DND-41 (cell line): ENCODE measurements at regions not wholly inside any gene's neighbourhood (a gene's known extent, or its start where the extent isn't known, plus 50 kb on each side); places are given as distances from the start of the nearest gene placed in this dataset.

ENCODE experiments used
- EZH2 ChIP-seq: IDR thresholded peaks from 3 replicates; pipeline ENCODE4 v1.6.1; 2012; ENCODE audit warnings: borderline replicate concordance, low read depth, mild to moderate bottlenecking, moderate library complexity, low read length, inconsistent platforms; ENCODE audit not compliant: severe bottlenecking
- TF ChIP-seq, protein P1 (sequence below): IDR thresholded peaks from 2 replicates; pipeline ENCODE4 v1.5.1; 2012; ENCODE audit warnings: borderline replicate concordance, low read length, moderate library complexity, mild to moderate bottlenecking; ENCODE audit not compliant: poor library complexity, severe bottlenecking; ENCODE audit errors: extremely low read depth

DNA sequence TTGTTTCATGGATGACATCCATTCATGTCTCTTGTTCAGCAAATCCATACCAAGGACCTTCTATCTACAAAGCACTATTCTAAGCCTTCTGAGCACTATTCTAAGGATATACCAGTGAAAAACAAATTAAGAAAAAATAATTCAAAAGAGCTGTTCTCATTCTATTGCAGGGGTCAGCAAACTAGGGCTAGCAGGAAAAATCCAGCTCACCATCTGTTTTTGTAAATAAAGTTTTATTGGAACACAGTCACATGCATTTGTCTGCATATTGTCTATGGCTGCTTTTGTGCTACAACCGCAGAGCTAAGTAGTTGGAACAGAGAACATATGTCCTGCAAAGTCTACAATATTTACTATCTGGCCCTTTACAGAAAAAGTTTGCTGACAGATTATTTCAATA, 222.7 kb upstream of the DYNLRB2 start:
- TF ChIP-seq, protein P1, sequence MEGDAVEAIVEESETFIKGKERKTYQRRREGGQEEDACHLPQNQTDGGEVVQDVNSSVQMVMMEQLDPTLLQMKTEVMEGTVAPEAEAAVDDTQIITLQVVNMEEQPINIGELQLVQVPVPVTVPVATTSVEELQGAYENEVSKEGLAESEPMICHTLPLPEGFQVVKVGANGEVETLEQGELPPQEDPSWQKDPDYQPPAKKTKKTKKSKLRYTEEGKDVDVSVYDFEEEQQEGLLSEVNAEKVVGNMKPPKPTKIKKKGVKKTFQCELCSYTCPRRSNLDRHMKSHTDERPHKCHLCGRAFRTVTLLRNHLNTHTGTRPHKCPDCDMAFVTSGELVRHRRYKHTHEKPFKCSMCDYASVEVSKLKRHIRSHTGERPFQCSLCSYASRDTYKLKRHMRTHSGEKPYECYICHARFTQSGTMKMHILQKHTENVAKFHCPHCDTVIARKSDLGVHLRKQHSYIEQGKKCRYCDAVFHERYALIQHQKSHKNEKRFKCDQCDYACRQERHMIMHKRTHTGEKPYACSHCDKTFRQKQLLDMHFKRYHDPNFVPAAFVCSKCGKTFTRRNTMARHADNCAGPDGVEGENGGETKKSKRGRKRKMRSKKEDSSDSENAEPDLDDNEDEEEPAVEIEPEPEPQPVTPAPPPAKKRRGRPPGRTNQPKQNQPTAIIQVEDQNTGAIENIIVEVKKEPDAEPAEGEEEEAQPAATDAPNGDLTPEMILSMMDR, result no peak
- TF ChIP-seq EZH2, result no peak
